A673 (cell line): ENCODE measurements at regions not wholly inside any gene's neighbourhood (a gene's known extent, or its start where the extent isn't known, plus 50 kb on each side); places are given as distances from the start of the nearest gene placed in this dataset.
A peak's percentile ranks its signal among the peaks of the same experiment; 100 is the strongest.

Source experiments
- BruUV-seq: library from RNA; stranded (reverse); fragments of 400-500 nt; replicated peaks from 2 replicates; lab custom pipeline; 2021; lab: Mats Ljungman, UMichigan
- CTCF ChIA-PET: fragments of 300-600 bp; sonication (Branson Sonifier 250); formaldehyde crosslinking; loops from one replicate; lab custom pipeline; 2022; ENCODE audit warnings: antibody characterized with exemption; lab: Charles Lee
- POLR2A ChIA-PET: fragments of 300-600 bp; sonication (Branson Sonifier 250); formaldehyde crosslinking; loops from one replicate; lab custom pipeline; 2022; ENCODE audit warnings: antibody characterized with exemption; ENCODE audit not compliant: low non-redundant PET; lab: Charles Lee
- DNase-seq: peaks from one replicate; pipeline ENCODE4 v3.0.0-alpha.2; 2015; ENCODE audit warnings: low spot score
- H3K27ac ChIP-seq: fragments of 200-600 bp; sonication (generic); 2 replicates; pipeline ENCODE4 v1.5.1; 2016; ENCODE audit warnings: mixed run types, low read depth, mild to moderate bottlenecking, mixed read lengths, antibody characterized with exemption, low read length; ENCODE audit not compliant: poor library complexity, severe bottlenecking
- H3K27me3 ChIP-seq: fragments of 200-600 bp; sonication (generic); replicated peaks from 2 replicates; pipeline ENCODE4 v1.6.1; 2017; ENCODE audit warnings: mixed run types, low read depth, mild to moderate bottlenecking, mixed read lengths, antibody characterized with exemption, low read length; ENCODE audit not compliant: insufficient read depth, poor library complexity
- H3K36me3 ChIP-seq: fragments of 200-600 bp; sonication (generic); 2 replicates; pipeline ENCODE4 v1.6.1; 2016; ENCODE audit warnings: mixed run types, mild to moderate bottlenecking, mixed read lengths, antibody characterized with exemption, low read length; ENCODE audit not compliant: insufficient read depth, poor library complexity, severe bottlenecking
- H3K4me1 ChIP-seq: fragments of 200-600 bp; sonication (generic); 2 replicates; pipeline ENCODE4 v1.6.1; 2017; ENCODE audit warnings: mixed run types, mild to moderate bottlenecking, mixed read lengths, antibody characterized with exemption, low read length; ENCODE audit not compliant: insufficient read depth, poor library complexity, severe bottlenecking
- H3K4me3 ChIP-seq: fragments of 200-600 bp; sonication (generic); 2 replicates; pipeline ENCODE4 v1.5.1; 2016; ENCODE audit warnings: low read depth, mixed run types, mild to moderate bottlenecking, mixed read lengths, low read length; ENCODE audit not compliant: poor library complexity, severe bottlenecking
- H3K9me3 ChIP-seq: fragments of 200-600 bp; sonication (generic); 2 replicates; pipeline ENCODE4 v1.6.1; 2016; ENCODE audit warnings: mixed run types, low read depth, mild to moderate bottlenecking, mixed read lengths, antibody characterized with exemption, low read length; ENCODE audit not compliant: poor library complexity, severe bottlenecking
- EZH2 ChIP-seq: fragments of 200-600 bp; sonication (generic); IDR thresholded peaks from 2 replicates; pipeline ENCODE4 v1.6.1; 2017; ENCODE audit warnings: borderline replicate concordance, low read depth, mild to moderate bottlenecking, mixed read lengths, antibody characterized with exemption, low read length; ENCODE audit not compliant: poor library complexity, severe bottlenecking
- intact Hi-C: fragments of 100-400 bp; cut with micrococcal nuclease; formaldehyde crosslinking; loops from one replicate; pipeline ENCODE4 v1.10.0; 2022; ENCODE audit not compliant: unreplicated experiment
- TF ChIP-seq, protein P1 (sequence below): fragments of 300-800, 200-600 bp; sonication (generic); conservative IDR thresholded peaks from 2 replicates; pipeline ENCODE4 v1.5.1; 2017; ENCODE audit warnings: low read depth, mild to moderate bottlenecking, antibody characterized with exemption, low read length, moderate library complexity, mixed read lengths

DNA sequence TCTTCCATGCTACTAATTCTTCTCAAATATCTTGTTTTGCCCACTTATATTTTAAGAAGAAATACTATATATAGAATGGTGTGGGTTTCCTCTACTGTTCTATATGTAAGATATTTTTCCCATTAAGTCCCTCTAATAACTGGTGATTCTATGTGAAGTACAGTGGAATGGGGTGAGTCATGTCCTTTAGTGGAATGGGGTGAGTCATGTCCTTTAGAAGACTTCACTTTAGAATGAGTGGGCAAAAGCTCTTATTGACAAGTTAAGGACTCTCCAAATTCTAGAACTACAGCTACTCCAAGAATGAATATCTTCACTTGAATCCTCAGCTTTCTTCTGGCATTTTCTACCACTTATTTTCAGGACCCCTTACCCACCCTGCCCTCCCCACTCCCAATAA is 349.9 kb downstream of the ETNK1 start:
- CTCF ChIA-PET: no interaction called here
- Histone ChIP-seq H3K27ac (no peak overlapping the region), H3K27me3 (peaks cover 66% of the 10 kb centered on the region), H3K36me3 (no peaks in the 10 kb centered on the region), H3K4me1 (no peaks in the 10 kb centered on the region), H3K4me3 (no peak overlapping the region), H3K9me3 (no peaks in the 10 kb centered on the region)
- intact Hi-C loops: loop anchor here (5.0 kb wide), 1 partner anchor 43 kb away; no protein-coding TSS in a partner anchor
- no peak for TF ChIP-seq EZH2
- TF ChIP-seq, protein P1, sequence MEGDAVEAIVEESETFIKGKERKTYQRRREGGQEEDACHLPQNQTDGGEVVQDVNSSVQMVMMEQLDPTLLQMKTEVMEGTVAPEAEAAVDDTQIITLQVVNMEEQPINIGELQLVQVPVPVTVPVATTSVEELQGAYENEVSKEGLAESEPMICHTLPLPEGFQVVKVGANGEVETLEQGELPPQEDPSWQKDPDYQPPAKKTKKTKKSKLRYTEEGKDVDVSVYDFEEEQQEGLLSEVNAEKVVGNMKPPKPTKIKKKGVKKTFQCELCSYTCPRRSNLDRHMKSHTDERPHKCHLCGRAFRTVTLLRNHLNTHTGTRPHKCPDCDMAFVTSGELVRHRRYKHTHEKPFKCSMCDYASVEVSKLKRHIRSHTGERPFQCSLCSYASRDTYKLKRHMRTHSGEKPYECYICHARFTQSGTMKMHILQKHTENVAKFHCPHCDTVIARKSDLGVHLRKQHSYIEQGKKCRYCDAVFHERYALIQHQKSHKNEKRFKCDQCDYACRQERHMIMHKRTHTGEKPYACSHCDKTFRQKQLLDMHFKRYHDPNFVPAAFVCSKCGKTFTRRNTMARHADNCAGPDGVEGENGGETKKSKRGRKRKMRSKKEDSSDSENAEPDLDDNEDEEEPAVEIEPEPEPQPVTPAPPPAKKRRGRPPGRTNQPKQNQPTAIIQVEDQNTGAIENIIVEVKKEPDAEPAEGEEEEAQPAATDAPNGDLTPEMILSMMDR: no peak
- POLR2A ChIA-PET: interaction anchor here (0.6 kb wide), 1 partner anchor 181 kb away, joined by 26 read pairs; no protein-coding TSS in a partner anchor
- DNase-seq: peak; percentile 35
- no TSS peak for BruUV-seq

DNA sequence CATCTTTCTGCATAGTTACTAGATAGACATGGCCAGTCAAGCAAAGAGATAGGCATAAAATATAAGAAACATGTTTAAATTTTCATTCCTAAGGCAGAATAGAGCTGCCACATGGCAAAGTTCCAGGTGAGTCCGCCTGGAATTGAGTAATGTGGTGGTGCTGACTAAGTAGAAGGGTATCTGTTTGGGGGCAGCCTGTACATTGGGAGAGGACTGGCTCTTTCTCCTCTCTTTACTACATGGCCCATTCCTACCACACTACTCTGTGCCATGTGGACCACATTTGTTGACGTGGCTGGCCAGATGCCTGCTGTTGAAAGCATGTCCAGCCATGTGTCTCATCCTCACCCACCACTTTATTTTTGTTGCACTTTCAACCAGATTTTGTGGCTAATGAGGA is 354.0 kb downstream of the ETNK1 start:
- peaks cover 74% of the 10 kb centered on the region for H3K27me3 ChIP-seq
- no peak overlapping the region for H3K4me3 ChIP-seq
- no peaks in the 10 kb centered on the region for H3K9me3 ChIP-seq
- ChIA-PET POLR2A (no interaction called here), CTCF (no interaction called here)
- BruUV-seq: no TSS peak
- no peaks in the 10 kb centered on the region for H3K4me1 ChIP-seq
- intact Hi-C loops: no loop called here
- no peak overlapping the region for H3K27ac ChIP-seq
- DNase-seq: no peak
- H3K36me3 ChIP-seq: no peaks in the 10 kb centered on the region
- no peak for TF ChIP-seq EZH2
- TF ChIP-seq, protein P1: no peak

DNA sequence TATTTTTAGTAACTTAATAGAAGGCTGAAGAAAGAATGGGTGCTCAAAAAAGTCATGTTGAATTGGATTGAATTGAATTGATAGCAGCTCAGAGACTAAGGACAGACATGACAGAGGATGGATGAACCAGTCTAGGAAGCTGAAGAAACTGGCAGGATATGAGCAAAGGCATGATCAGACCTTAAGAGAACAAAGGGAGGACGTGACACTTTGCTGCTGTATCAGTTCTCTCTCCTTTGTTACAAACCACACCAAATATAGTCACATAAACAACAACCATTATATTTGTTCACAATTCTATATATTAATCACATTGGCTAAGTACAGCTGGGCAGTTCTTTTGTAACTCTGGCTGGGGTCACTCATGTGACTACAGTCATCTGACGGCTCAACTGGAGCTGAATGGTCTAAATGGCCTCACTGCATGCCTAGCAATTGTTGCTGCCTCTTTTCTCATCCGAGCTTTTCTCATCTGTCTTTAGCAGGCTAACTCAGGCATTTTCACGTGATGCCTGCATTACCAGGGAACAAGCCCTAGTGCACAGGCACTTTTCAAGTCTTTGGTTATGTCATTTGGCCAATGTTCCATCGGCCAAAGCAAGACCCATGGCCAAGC is 355.0 kb downstream of the ETNK1 start:
- peaks cover 84% of the 10 kb centered on the region for H3K27me3 ChIP-seq
- H3K4me3 ChIP-seq: no peak overlapping the region
- no TSS peak for BruUV-seq
- no peak for DNase-seq
- H3K27ac ChIP-seq: no peak overlapping the region
- intact Hi-C loops: loop anchor here (5.0 kb wide), 1 partner anchor 123 kb away; no protein-coding TSS in a partner anchor
- ChIA-PET CTCF (no interaction called here), POLR2A (no interaction called here)
- H3K4me1 ChIP-seq: no peaks in the 10 kb centered on the region
- TF ChIP-seq, protein P1: no peak
- TF ChIP-seq EZH2: no peak
- H3K36me3 ChIP-seq: no peaks in the 10 kb centered on the region
- no peaks in the 10 kb centered on the region for H3K9me3 ChIP-seq
